HFFc6 (cell line): ENCODE measurements at regions not wholly inside any gene's neighbourhood (a gene's known extent, or its start where the extent isn't known, plus 50 kb on each side); places are given as distances from the start of the nearest gene placed in this dataset.

Source experiments
- DNase-seq: peaks from one replicate; pipeline ENCODE4 v3.0.0-alpha.2; 2018
- H3K27ac Mint-ChIP-seq: 2 replicates; pipeline ENCODE4 v1.8.0; 2020; ENCODE audit warnings: mild to moderate bottlenecking, mixed read lengths
- H3K27me3 Mint-ChIP-seq: 2 replicates; pipeline ENCODE4 v1.8.0; 2021; ENCODE audit warnings: mild to moderate bottlenecking, moderate library complexity, mixed read lengths; ENCODE audit not compliant: insufficient read depth
- H3K36me3 Mint-ChIP-seq: 2 replicates; pipeline ENCODE4 v1.8.0; 2021; ENCODE audit warnings: low read depth, mixed read lengths
- H3K4me1 Mint-ChIP-seq: 2 replicates; pipeline ENCODE4 v1.8.0; 2020; ENCODE audit warnings: low read depth, mixed read lengths
- H3K4me3 Mint-ChIP-seq: 2 replicates; pipeline ENCODE4 v1.8.0; 2020; ENCODE audit warnings: mild to moderate bottlenecking, moderate library complexity, mixed read lengths
- H3K9me3 Mint-ChIP-seq: 2 replicates; pipeline ENCODE4 v1.8.0; 2020; ENCODE audit warnings: mild to moderate bottlenecking, mixed read lengths
- TF ChIP-seq, protein P1 (sequence below): fragments of 200-600 bp; sonication (generic); IDR thresholded peaks from 2 replicates; pipeline ENCODE4 v1.5.0; 2021; ENCODE audit warnings: antibody characterized with exemption, mild to moderate bottlenecking

DNA sequence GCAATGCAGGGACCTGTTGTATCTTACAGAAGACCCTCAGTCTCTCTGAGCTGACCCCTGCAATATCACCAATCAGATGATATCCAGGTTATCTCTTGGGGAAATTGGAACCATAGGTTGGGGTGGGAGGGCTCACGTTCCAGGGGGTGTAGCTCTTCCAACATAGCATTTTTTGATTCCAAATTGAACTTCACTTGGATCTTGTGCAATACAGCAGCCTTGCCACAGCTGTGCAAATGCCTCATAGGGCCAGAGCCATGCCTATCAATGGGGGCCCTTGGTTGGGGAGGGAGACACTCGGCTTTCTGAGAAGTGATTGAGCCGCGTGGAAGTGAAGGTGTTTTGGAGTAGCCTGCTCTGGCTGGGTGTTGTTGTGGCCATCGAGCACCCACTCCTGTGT is 117.2 kb upstream of the PITX1 start:
- no peak overlapping the region for H3K27ac Mint-ChIP-seq
- H3K36me3 Mint-ChIP-seq = no peaks in the 10 kb centered on the region
- H3K4me3 Mint-ChIP-seq = no peak overlapping the region
- peaks cover 11% of the 10 kb centered on the region for H3K4me1 Mint-ChIP-seq
- no peak for DNase-seq
- TF ChIP-seq, protein P1, sequence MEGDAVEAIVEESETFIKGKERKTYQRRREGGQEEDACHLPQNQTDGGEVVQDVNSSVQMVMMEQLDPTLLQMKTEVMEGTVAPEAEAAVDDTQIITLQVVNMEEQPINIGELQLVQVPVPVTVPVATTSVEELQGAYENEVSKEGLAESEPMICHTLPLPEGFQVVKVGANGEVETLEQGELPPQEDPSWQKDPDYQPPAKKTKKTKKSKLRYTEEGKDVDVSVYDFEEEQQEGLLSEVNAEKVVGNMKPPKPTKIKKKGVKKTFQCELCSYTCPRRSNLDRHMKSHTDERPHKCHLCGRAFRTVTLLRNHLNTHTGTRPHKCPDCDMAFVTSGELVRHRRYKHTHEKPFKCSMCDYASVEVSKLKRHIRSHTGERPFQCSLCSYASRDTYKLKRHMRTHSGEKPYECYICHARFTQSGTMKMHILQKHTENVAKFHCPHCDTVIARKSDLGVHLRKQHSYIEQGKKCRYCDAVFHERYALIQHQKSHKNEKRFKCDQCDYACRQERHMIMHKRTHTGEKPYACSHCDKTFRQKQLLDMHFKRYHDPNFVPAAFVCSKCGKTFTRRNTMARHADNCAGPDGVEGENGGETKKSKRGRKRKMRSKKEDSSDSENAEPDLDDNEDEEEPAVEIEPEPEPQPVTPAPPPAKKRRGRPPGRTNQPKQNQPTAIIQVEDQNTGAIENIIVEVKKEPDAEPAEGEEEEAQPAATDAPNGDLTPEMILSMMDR = no peak
- no peaks in the 10 kb centered on the region for H3K9me3 Mint-ChIP-seq
- H3K27me3 Mint-ChIP-seq = peaks cover 12% of the 10 kb centered on the region

DNA sequence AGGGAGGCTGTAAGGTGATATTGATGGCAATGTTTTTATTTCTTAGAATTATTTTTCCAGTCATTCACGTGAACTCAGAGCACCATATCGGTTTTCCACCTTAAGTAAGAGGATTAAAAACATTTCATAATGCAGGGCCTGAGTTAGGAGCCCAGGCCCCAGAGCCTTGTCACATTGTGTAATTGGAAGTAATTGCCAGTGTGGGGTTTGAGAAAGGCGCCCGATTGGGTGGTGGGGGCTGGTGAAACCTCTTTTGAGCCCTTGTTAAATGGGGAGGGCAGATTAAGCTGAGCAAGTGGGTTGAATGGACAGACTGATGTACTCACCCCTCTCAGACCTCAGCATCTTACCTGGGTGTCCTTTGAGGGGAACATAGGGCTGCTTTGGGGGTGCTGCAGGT is 116.7 kb upstream of the PITX1 start:
- peaks cover 11% of the 10 kb centered on the region for H3K27me3 Mint-ChIP-seq
- peaks cover 11% of the 10 kb centered on the region for H3K4me1 Mint-ChIP-seq
- no peak overlapping the region for H3K4me3 Mint-ChIP-seq
- H3K27ac Mint-ChIP-seq = no peak overlapping the region
- TF ChIP-seq, protein P1 = no peak
- no peak for DNase-seq
- H3K9me3 Mint-ChIP-seq = no peaks in the 10 kb centered on the region
- H3K36me3 Mint-ChIP-seq = no peaks in the 10 kb centered on the region

DNA sequence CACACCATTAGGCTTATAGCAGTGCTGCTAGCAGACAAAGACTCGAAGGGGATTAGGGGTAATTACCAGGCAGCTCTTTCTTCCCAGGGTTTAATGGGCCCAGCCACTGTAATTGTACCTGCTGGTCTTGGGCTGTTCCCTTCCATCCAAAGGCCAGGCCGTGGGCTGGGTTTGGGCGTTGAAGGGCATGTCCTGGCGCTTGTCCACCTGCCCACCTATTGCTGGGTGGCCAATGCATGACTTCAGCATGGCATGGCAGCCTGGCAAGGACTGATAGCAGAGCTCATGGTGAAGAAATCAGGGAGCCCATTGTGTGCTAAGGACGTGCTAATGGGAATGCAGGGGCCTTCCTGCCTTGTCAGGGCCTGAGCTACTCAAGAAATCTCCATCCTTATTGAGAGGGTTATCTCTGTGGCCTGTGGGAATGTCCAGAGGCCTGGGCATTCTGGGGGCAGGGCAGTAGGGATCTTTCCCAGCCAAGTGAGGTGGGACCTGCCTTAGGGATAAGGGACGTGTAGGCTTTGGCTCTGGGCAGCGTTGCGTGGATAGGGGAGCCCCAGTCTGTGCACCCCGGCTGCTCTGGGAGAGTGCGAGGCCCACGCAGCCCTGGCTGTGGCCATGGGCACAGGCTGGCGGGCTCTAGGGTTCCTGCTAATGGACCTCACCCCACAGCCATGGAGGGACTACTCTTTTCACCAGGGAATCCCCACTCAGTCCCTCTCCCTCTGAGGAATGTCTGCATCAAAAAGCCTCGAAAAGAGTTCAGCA is 116.1 kb upstream of the PITX1 start:
- no peak overlapping the region for H3K4me3 Mint-ChIP-seq
- H3K9me3 Mint-ChIP-seq = no peaks in the 10 kb centered on the region
- peaks cover 11% of the 10 kb centered on the region for H3K4me1 Mint-ChIP-seq
- DNase-seq = no peak
- TF ChIP-seq, protein P1 = no peak
- H3K27me3 Mint-ChIP-seq = peaks cover 11% of the 10 kb centered on the region
- H3K36me3 Mint-ChIP-seq = no peaks in the 10 kb centered on the region
- no peak overlapping the region for H3K27ac Mint-ChIP-seq

DNA sequence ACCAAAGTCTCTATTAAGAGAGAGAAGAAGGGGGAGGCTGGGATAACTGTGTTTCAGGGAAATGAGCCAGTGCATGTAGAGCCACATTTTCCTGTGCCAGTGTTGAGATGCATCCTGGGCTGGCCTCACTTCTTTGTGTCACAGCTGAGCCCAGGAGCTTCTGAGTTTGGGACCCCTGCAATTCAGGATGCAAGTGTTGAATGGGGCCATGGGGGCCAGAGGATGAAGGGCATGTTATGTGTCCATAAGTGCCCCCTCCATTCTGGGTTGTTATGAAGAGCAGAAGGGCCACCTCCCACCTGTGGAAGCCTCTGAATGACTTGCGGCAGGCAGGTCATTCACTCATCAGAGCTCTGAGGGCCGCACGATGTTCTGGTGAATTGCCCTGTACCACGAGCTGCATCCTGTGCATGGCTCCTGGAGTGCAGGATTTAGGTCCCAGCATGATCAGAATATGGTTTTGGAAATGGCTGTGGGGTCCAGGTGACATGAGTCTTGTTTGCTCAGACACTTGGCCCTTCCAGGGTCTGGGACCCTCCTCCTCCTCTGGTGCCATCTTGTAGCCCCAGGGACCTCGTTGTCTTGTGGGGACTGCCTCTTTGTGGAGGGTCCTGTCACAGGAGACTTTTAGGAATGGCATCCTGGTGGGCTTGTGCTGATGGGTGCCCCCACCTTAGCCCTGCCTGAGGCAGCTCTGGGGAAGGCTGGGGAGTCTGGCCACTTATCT is 115.4 kb upstream of the PITX1 start:
- Mint-ChIP-seq H3K36me3 (no peaks in the 10 kb centered on the region), H3K4me1 (peaks cover 11% of the 10 kb centered on the region)
- TF ChIP-seq, protein P1 = no peak

DNA sequence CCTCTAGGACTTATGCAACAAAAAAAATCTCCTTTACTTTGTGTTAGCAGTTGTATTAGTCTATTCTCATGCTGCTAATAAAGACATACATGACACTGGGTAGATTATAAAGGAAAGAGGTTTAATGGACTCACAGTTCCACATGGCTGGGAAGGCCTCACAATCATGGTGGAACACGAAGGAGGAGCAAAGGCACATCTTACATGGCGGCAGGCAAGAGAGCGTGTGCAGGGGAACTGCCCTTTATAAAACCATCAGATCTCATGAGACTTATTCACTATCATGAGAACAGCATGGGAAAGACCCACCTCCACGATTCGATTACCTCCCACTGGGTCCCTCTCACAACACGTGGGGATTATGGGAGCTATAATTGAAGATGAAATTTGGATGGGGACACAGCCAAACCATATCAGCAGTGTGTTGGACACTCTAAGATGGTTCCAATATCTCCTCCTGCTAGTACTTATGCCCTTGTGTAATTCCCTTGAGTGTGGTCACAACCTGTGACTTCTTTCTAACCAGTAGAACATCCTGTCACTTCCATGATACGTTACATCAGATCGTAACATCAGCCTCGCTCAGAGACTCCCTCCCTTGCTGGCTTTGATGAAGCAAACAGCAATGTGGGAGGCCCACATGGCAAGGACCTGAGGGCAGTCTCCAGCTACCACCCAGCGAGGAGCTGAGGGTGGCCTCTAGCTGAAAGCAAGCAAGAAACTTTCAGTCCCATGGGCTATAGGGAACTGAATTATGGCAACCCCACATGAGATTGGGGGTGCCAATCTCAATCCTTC is 113.5 kb upstream of the PITX1 start:
- no peak overlapping the region for H3K4me3 Mint-ChIP-seq
- no peak for DNase-seq
- peaks cover 5% of the 10 kb centered on the region for H3K27me3 Mint-ChIP-seq
- H3K9me3 Mint-ChIP-seq = no peaks in the 10 kb centered on the region
- no peaks in the 10 kb centered on the region for H3K36me3 Mint-ChIP-seq
- TF ChIP-seq, protein P1 = no peak
- H3K27ac Mint-ChIP-seq = no peak overlapping the region
- H3K4me1 Mint-ChIP-seq = no peaks in the 10 kb centered on the region

More for the DNA sequence above, 115.4 kb upstream of the PITX1 start:
- Mint-ChIP-seq H3K4me3 (no peak overlapping the region), H3K27ac (no peak overlapping the region), H3K9me3 (no peaks in the 10 kb centered on the region), H3K27me3 (peaks cover 11% of the 10 kb centered on the region)
- no peak for DNase-seq
